Stimulated activated memory B cell treated with anti-CD40 and anti-IgM and Interleukin-4, amounts not matched to agents 10 μg/mL and 1 μg/mL and 100 μg/mL, for 72 hours (primary cell): ENCODE measurements at regions not wholly inside any gene's neighbourhood (a gene's known extent, or its start where the extent isn't known, plus 50 kb on each side); places are given as distances from the start of the nearest gene placed in this dataset.

Source experiments
- ATAC-seq: fragments of 150-1000 bp; cut with Tn5 transposase; 2 replicates; pipeline ENCODE4 v1.10.0; 2021
- H3K27ac Mint-ChIP-seq: one replicate; pipeline ENCODE4 v1.8.0; 2022; ENCODE audit warnings: mild to moderate bottlenecking, mixed read lengths
- H3K27me3 Mint-ChIP-seq: one replicate; pipeline ENCODE4 v1.8.0; 2022; ENCODE audit warnings: mixed read lengths
- H3K36me3 Mint-ChIP-seq: one replicate; pipeline ENCODE4 v1.8.0; 2022; ENCODE audit warnings: mixed read lengths
- H3K4me1 Mint-ChIP-seq: one replicate; pipeline ENCODE4 v1.8.0; 2022; ENCODE audit warnings: mixed read lengths
- H3K4me3 Mint-ChIP-seq: one replicate; pipeline ENCODE4 v1.8.0; 2022; ENCODE audit warnings: mild to moderate bottlenecking, moderate library complexity, mixed read lengths
- H3K9me3 Mint-ChIP-seq: one replicate; pipeline ENCODE4 v1.8.0; 2022; ENCODE audit warnings: mixed read lengths

GRCh38 chr3:176765382-176765900 is 431.8 kb downstream of the TBL1XR1 start:
- no peak overlapping the region for H3K27ac Mint-ChIP-seq
- ATAC-seq: no peak
- H3K36me3 Mint-ChIP-seq: no peaks in the 10 kb centered on the region
- no peaks in the 10 kb centered on the region for H3K27me3 Mint-ChIP-seq
- no peaks in the 10 kb centered on the region for H3K4me1 Mint-ChIP-seq
- no peak overlapping the region for H3K4me3 Mint-ChIP-seq
- peaks cover 14% of the 10 kb centered on the region for H3K9me3 Mint-ChIP-seq

- Mint-ChIP-seq H3K27me3 (no peaks in the 10 kb centered on the region), H3K36me3 (no peaks in the 10 kb centered on the region), H3K27ac (no peak overlapping the region), H3K4me1 (no peaks in the 10 kb centered on the region), H3K9me3 (peaks cover 2% of the 10 kb centered on the region), H3K4me3 (no peak overlapping the region)
- no peak for ATAC-seq
Measured at GRCh38 chr3:176759815-176760506, 437.3 kb downstream of the TBL1XR1 start.

- Mint-ChIP-seq H3K4me3 (no peak overlapping the region), H3K4me1 (no peaks in the 10 kb centered on the region), H3K9me3 (no peaks in the 10 kb centered on the region), H3K36me3 (no peaks in the 10 kb centered on the region), H3K27me3 (no peaks in the 10 kb centered on the region), H3K27ac (no peak overlapping the region)
- no peak for ATAC-seq
Measured at GRCh38 chr3:176757429-176757828, 439.9 kb downstream of the TBL1XR1 start.

GRCh38 chr3:176755977-176756376 is 441.3 kb downstream of the TBL1XR1 start:
- no peaks in the 10 kb centered on the region for H3K4me1 Mint-ChIP-seq
- ATAC-seq: no peak
- no peaks in the 10 kb centered on the region for H3K27me3 Mint-ChIP-seq
- no peak overlapping the region for H3K27ac Mint-ChIP-seq
- H3K4me3 Mint-ChIP-seq: no peak overlapping the region
- H3K9me3 Mint-ChIP-seq: peaks cover 10% of the 10 kb centered on the region
- no peaks in the 10 kb centered on the region for H3K36me3 Mint-ChIP-seq

- no peak overlapping the region for H3K4me3 Mint-ChIP-seq
Measured at GRCh38 chr3:176755552-176755951, 441.7 kb downstream of the TBL1XR1 start.

GRCh38 chr3:176741664-176742047 is 455.6 kb downstream of the TBL1XR1 start:
- Mint-ChIP-seq H3K4me3 (no peak overlapping the region), H3K36me3 (no peaks in the 10 kb centered on the region), H3K27me3 (no peaks in the 10 kb centered on the region), H3K9me3 (no peaks in the 10 kb centered on the region), H3K4me1 (no peaks in the 10 kb centered on the region), H3K27ac (no peak overlapping the region)
- no peak for ATAC-seq

More at GRCh38 chr3:176755552-176755951, 441.7 kb downstream of the TBL1XR1 start:
- Mint-ChIP-seq H3K27ac (no peak overlapping the region), H3K9me3 (peaks cover 10% of the 10 kb centered on the region), H3K27me3 (no peaks in the 10 kb centered on the region), H3K36me3 (no peaks in the 10 kb centered on the region), H3K4me1 (no peaks in the 10 kb centered on the region)
- no peak for ATAC-seq

- Mint-ChIP-seq H3K36me3 (no peaks in the 10 kb centered on the region), H3K27me3 (no peaks in the 10 kb centered on the region), H3K4me3 (no peak overlapping the region)
Measured at GRCh38 chr3:176740906-176741663, 456.2 kb downstream of the TBL1XR1 start.

GRCh38 chr3:176739159-176739558 is 458.1 kb downstream of the TBL1XR1 start:
- Mint-ChIP-seq H3K9me3 (no peaks in the 10 kb centered on the region), H3K27me3 (no peaks in the 10 kb centered on the region), H3K4me1 (no peaks in the 10 kb centered on the region), H3K27ac (no peak overlapping the region), H3K4me3 (no peak overlapping the region), H3K36me3 (no peaks in the 10 kb centered on the region)
- ATAC-seq: no peak

More at GRCh38 chr3:176740906-176741663, 456.2 kb downstream of the TBL1XR1 start:
- Mint-ChIP-seq H3K9me3 (no peaks in the 10 kb centered on the region), H3K27ac (no peak overlapping the region), H3K4me1 (no peaks in the 10 kb centered on the region)
- ATAC-seq: no peak

GRCh38 chr3:176737480-176738110 is 459.7 kb downstream of the TBL1XR1 start:
- no peaks in the 10 kb centered on the region for H3K36me3 Mint-ChIP-seq
- no peak overlapping the region for H3K27ac Mint-ChIP-seq
- ATAC-seq: no peak
- no peaks in the 10 kb centered on the region for H3K4me1 Mint-ChIP-seq
- H3K9me3 Mint-ChIP-seq: no peaks in the 10 kb centered on the region
- H3K4me3 Mint-ChIP-seq: no peak overlapping the region
- H3K27me3 Mint-ChIP-seq: no peaks in the 10 kb centered on the region

GRCh38 chr3:176734146-176734545 is 463.1 kb downstream of the TBL1XR1 start:
- Mint-ChIP-seq H3K4me1 (no peaks in the 10 kb centered on the region), H3K9me3 (peaks cover 3% of the 10 kb centered on the region), H3K36me3 (no peaks in the 10 kb centered on the region), H3K4me3 (no peak overlapping the region), H3K27me3 (no peaks in the 10 kb centered on the region), H3K27ac (no peak overlapping the region)
- peak; percentile 22 for ATAC-seq

GRCh38 chr3:176724394-176724759 is 472.9 kb downstream of the TBL1XR1 start:
- Mint-ChIP-seq H3K4me1 (no peaks in the 10 kb centered on the region), H3K27ac (no peak overlapping the region), H3K27me3 (no peaks in the 10 kb centered on the region), H3K4me3 (no peak overlapping the region), H3K9me3 (peaks cover 3% of the 10 kb centered on the region), H3K36me3 (no peaks in the 10 kb centered on the region)
- no peak for ATAC-seq

GRCh38 chr3:176723758-176724393 is 473.4 kb downstream of the TBL1XR1 start:
- H3K27ac Mint-ChIP-seq: no peak overlapping the region
- H3K9me3 Mint-ChIP-seq: peaks cover 3% of the 10 kb centered on the region
- no peaks in the 10 kb centered on the region for H3K4me1 Mint-ChIP-seq

GRCh38 chr3:176714034-176714433 is 483.2 kb downstream of the TBL1XR1 start:
- Mint-ChIP-seq H3K9me3 (no peaks in the 10 kb centered on the region), H3K27ac (no peak overlapping the region), H3K4me1 (no peaks in the 10 kb centered on the region), H3K36me3 (no peaks in the 10 kb centered on the region), H3K4me3 (no peak overlapping the region), H3K27me3 (no peaks in the 10 kb centered on the region)
- ATAC-seq: no peak

More at GRCh38 chr3:176723758-176724393, 473.4 kb downstream of the TBL1XR1 start:
- ATAC-seq: no peak
- H3K36me3 Mint-ChIP-seq: no peaks in the 10 kb centered on the region
- no peak overlapping the region for H3K4me3 Mint-ChIP-seq
- H3K27me3 Mint-ChIP-seq: no peaks in the 10 kb centered on the region

- no peaks in the 10 kb centered on the region for H3K27me3 Mint-ChIP-seq
- no peaks in the 10 kb centered on the region for H3K4me1 Mint-ChIP-seq
- no peaks in the 10 kb centered on the region for H3K36me3 Mint-ChIP-seq
- H3K9me3 Mint-ChIP-seq: no peaks in the 10 kb centered on the region
- no peak for ATAC-seq
- no peak overlapping the region for H3K27ac Mint-ChIP-seq
- H3K4me3 Mint-ChIP-seq: no peak overlapping the region
Measured at GRCh38 chr3:176712191-176712590, 485.1 kb downstream of the TBL1XR1 start.

- no peaks in the 10 kb centered on the region for H3K4me1 Mint-ChIP-seq
- H3K4me3 Mint-ChIP-seq: no peak overlapping the region
- H3K27ac Mint-ChIP-seq: no peak overlapping the region
- H3K27me3 Mint-ChIP-seq: no peaks in the 10 kb centered on the region
- H3K9me3 Mint-ChIP-seq: no peaks in the 10 kb centered on the region
- H3K36me3 Mint-ChIP-seq: no peaks in the 10 kb centered on the region
- ATAC-seq: no peak
Measured at GRCh38 chr3:176699288-176699687, 498.0 kb downstream of the TBL1XR1 start.
